Activated naive CD8-positive, alpha-beta T cell treated with anti-CD3 and anti-CD28 coated beads for 36 hours (primary cell): ENCODE measurements at regions not wholly inside any gene's neighbourhood (a gene's known extent, or its start where the extent isn't known, plus 50 kb on each side); places are given as distances from the start of the nearest gene placed in this dataset.
"Not testable (repeated sequence)": the region's sequence is repeated elsewhere in the genome, so short reads cannot be mapped to it uniquely, and the experiment has no call there.

Source experiments
- DNase-seq: peaks from one replicate; pipeline ENCODE4 v3.0.0; 2021
- H3K27ac Mint-ChIP-seq: one replicate; pipeline ENCODE4 v1.8.0; 2022; ENCODE audit warnings: mild to moderate bottlenecking, moderate library complexity, mixed read lengths
- H3K27me3 Mint-ChIP-seq: one replicate; pipeline ENCODE4 v1.8.0; 2022; ENCODE audit warnings: mild to moderate bottlenecking, mixed read lengths
- H3K36me3 Mint-ChIP-seq: one replicate; pipeline ENCODE4 v1.8.0; 2021; ENCODE audit warnings: mild to moderate bottlenecking, mixed read lengths
- H3K4me1 Mint-ChIP-seq: one replicate; pipeline ENCODE4 v1.8.0; 2021; ENCODE audit warnings: mixed read lengths
- H3K4me3 Mint-ChIP-seq: one replicate; pipeline ENCODE4 v1.8.0; 2022; ENCODE audit warnings: mild to moderate bottlenecking, moderate library complexity, mixed read lengths
- H3K9me3 Mint-ChIP-seq: one replicate; pipeline ENCODE4 v1.8.0; 2022; ENCODE audit warnings: mixed read lengths

GRCh38 chr10:131536676-131537075 is 225.2 kb upstream of the TCERG1L start:
- peaks cover 11% of the 10 kb centered on the region for H3K27me3 Mint-ChIP-seq
- no peak overlapping the region for H3K27ac Mint-ChIP-seq
- H3K36me3 Mint-ChIP-seq, result no peaks in the 10 kb centered on the region
- no peaks in the 10 kb centered on the region for H3K9me3 Mint-ChIP-seq
- H3K4me3 Mint-ChIP-seq, result no peak overlapping the region
- no peaks in the 10 kb centered on the region for H3K4me1 Mint-ChIP-seq
- DNase-seq, result no peak

GRCh38 chr10:131537281-131537680 is 225.8 kb upstream of the TCERG1L start:
- Mint-ChIP-seq H3K4me3 (no peak overlapping the region), H3K27ac (no peak overlapping the region), H3K27me3 (peaks cover 11% of the 10 kb centered on the region), H3K4me1 (no peaks in the 10 kb centered on the region), H3K9me3 (no peaks in the 10 kb centered on the region), H3K36me3 (no peaks in the 10 kb centered on the region)
- DNase-seq, result no peak

GRCh38 chr10:131544495-131544894 is 233.0 kb upstream of the TCERG1L start:
- Mint-ChIP-seq H3K27ac (no peak overlapping the region), H3K4me3 (no peak overlapping the region), H3K4me1 (no peaks in the 10 kb centered on the region), H3K36me3 (no peaks in the 10 kb centered on the region), H3K27me3 (peaks cover 14% of the 10 kb centered on the region), H3K9me3 (no peaks in the 10 kb centered on the region)
- no peak for DNase-seq

- no peaks in the 10 kb centered on the region for H3K9me3 Mint-ChIP-seq
- H3K4me3 Mint-ChIP-seq, result no peak overlapping the region
- H3K4me1 Mint-ChIP-seq, result no peaks in the 10 kb centered on the region
- H3K27ac Mint-ChIP-seq, result no peak overlapping the region
- H3K27me3 Mint-ChIP-seq, result peaks cover 7% of the 10 kb centered on the region
- DNase-seq, result no peak
- no peaks in the 10 kb centered on the region for H3K36me3 Mint-ChIP-seq
Measured at GRCh38 chr10:131546086-131546810, 234.7 kb upstream of the TCERG1L start.

- Mint-ChIP-seq H3K27me3 (peaks cover 7% of the 10 kb centered on the region), H3K4me3 (no peak overlapping the region), H3K27ac (no peak overlapping the region), H3K4me1 (no peaks in the 10 kb centered on the region), H3K9me3 (no peaks in the 10 kb centered on the region), H3K36me3 (no peaks in the 10 kb centered on the region)
- DNase-seq, result no peak
Measured at GRCh38 chr10:131547129-131547799, 235.7 kb upstream of the TCERG1L start.

- Mint-ChIP-seq H3K27me3 (peaks cover 7% of the 10 kb centered on the region), H3K4me1 (no peaks in the 10 kb centered on the region), H3K9me3 (no peaks in the 10 kb centered on the region), H3K27ac (no peak overlapping the region), H3K36me3 (no peaks in the 10 kb centered on the region), H3K4me3 (no peak overlapping the region)
- no peak for DNase-seq
Measured at GRCh38 chr10:131548176-131548575, 236.7 kb upstream of the TCERG1L start.

GRCh38 chr10:131549116-131549515 is 237.6 kb upstream of the TCERG1L start:
- Mint-ChIP-seq H3K36me3 (no peaks in the 10 kb centered on the region), H3K27me3 (peaks cover 7% of the 10 kb centered on the region), H3K9me3 (no peaks in the 10 kb centered on the region), H3K27ac (no peak overlapping the region), H3K4me1 (no peaks in the 10 kb centered on the region), H3K4me3 (no peak overlapping the region)
- DNase-seq, result no peak

- no peak overlapping the region for H3K4me3 Mint-ChIP-seq
- no peak overlapping the region for H3K27ac Mint-ChIP-seq
- H3K36me3 Mint-ChIP-seq, result no peaks in the 10 kb centered on the region
- no peak for DNase-seq
- H3K4me1 Mint-ChIP-seq, result no peaks in the 10 kb centered on the region
- H3K27me3 Mint-ChIP-seq, result peaks cover 4% of the 10 kb centered on the region
- H3K9me3 Mint-ChIP-seq, result no peaks in the 10 kb centered on the region
Measured at GRCh38 chr10:131553121-131553520, 241.6 kb upstream of the TCERG1L start.

- no peak overlapping the region for H3K4me3 Mint-ChIP-seq
- DNase-seq, result no peak
- H3K9me3 Mint-ChIP-seq, result no peaks in the 10 kb centered on the region
- H3K27me3 Mint-ChIP-seq, result peaks cover 7% of the 10 kb centered on the region
- no peak overlapping the region for H3K27ac Mint-ChIP-seq
- H3K4me1 Mint-ChIP-seq, result no peaks in the 10 kb centered on the region
- H3K36me3 Mint-ChIP-seq, result no peaks in the 10 kb centered on the region
Measured at GRCh38 chr10:131553581-131553980, 242.1 kb upstream of the TCERG1L start.

- Mint-ChIP-seq H3K4me3 (no peak overlapping the region), H3K27me3 (peaks cover 8% of the 10 kb centered on the region), H3K4me1 (no peaks in the 10 kb centered on the region), H3K9me3 (no peaks in the 10 kb centered on the region), H3K27ac (no peak overlapping the region), H3K36me3 (no peaks in the 10 kb centered on the region)
- DNase-seq, result no peak
Measured at GRCh38 chr10:131554821-131555220, 243.3 kb upstream of the TCERG1L start.

GRCh38 chr10:131555406-131555805 is 243.9 kb upstream of the TCERG1L start:
- H3K4me1 Mint-ChIP-seq, result no peaks in the 10 kb centered on the region
- H3K27ac Mint-ChIP-seq, result no peak overlapping the region
- H3K9me3 Mint-ChIP-seq, result no peaks in the 10 kb centered on the region
- no peak overlapping the region for H3K4me3 Mint-ChIP-seq
- DNase-seq, result no peak
- H3K36me3 Mint-ChIP-seq, result no peaks in the 10 kb centered on the region
- H3K27me3 Mint-ChIP-seq, result peaks cover 11% of the 10 kb centered on the region

GRCh38 chr10:131556061-131556896 is 244.8 kb upstream of the TCERG1L start:
- no peaks in the 10 kb centered on the region for H3K36me3 Mint-ChIP-seq
- no peak for DNase-seq

GRCh38 chr10:131556897-131557495 is 245.5 kb upstream of the TCERG1L start:
- H3K27ac Mint-ChIP-seq, result no peak overlapping the region
- peaks cover 14% of the 10 kb centered on the region for H3K27me3 Mint-ChIP-seq
- H3K4me1 Mint-ChIP-seq, result no peaks in the 10 kb centered on the region
- no peaks in the 10 kb centered on the region for H3K9me3 Mint-ChIP-seq
- H3K4me3 Mint-ChIP-seq, result no peak overlapping the region
- H3K36me3 Mint-ChIP-seq, result no peaks in the 10 kb centered on the region
- DNase-seq, result no peak

More at GRCh38 chr10:131556061-131556896, 244.8 kb upstream of the TCERG1L start:
- Mint-ChIP-seq H3K9me3 (no peaks in the 10 kb centered on the region), H3K27ac (no peak overlapping the region), H3K4me1 (no peaks in the 10 kb centered on the region), H3K4me3 (no peak overlapping the region), H3K27me3 (peaks cover 12% of the 10 kb centered on the region)

GRCh38 chr10:131557956-131558355 is 246.4 kb upstream of the TCERG1L start:
- not testable (repeated sequence) for H3K36me3 Mint-ChIP-seq, H3K4me1 Mint-ChIP-seq, H3K9me3 Mint-ChIP-seq, H3K4me3 Mint-ChIP-seq, DNase-seq, H3K27ac Mint-ChIP-seq
- H3K27me3 Mint-ChIP-seq, result peaks cover 14% of the 10 kb centered on the region

- Mint-ChIP-seq H3K36me3 (no peaks in the 10 kb centered on the region), H3K4me3 (no peak overlapping the region), H3K27ac (no peak overlapping the region), H3K9me3 (peaks cover 4% of the 10 kb centered on the region), H3K27me3 (peaks cover 14% of the 10 kb centered on the region), H3K4me1 (no peaks in the 10 kb centered on the region)
- DNase-seq, result no peak
Measured at GRCh38 chr10:131559450-131559911, 248.0 kb upstream of the TCERG1L start.
